Sigmoid colon (tissue), 6 donors: ENCODE measurements at regions not wholly inside any gene's neighbourhood (a gene's known extent, or its start where the extent isn't known, plus 50 kb on each side); places are given as distances from the start of the nearest gene placed in this dataset.

Source experiments
- DNase-seq: peaks from one replicate; pipeline ENCODE4 v3.0.0-alpha.2; 2019
- H3K27ac ChIP-seq, 4 donors: fragments of 200-600 bp; sonication (generic); one replicate each; pipeline ENCODE4 v1.5.1; 2016 to 2019; ENCODE audit warnings: mild to moderate bottlenecking in 1 of 4
- H3K27me3 ChIP-seq, 3 donors: fragments of 200-600 bp; sonication (generic); one replicate each; pipeline ENCODE4 v1.5.1; 2019; ENCODE audit warnings: mild to moderate bottlenecking in 1 of 3
- H3K36me3 ChIP-seq, 4 donors: fragments of 200-600 bp; sonication (generic); one replicate each; pipeline ENCODE4 v1.5.1; 2016 to 2019
- H3K4me1 ChIP-seq, 4 donors: fragments of 200-600 bp; sonication (generic); one replicate each; pipeline ENCODE4 v1.5.1; 2017 to 2019
- H3K4me3 ChIP-seq, 4 donors: fragments of 200-600 bp; sonication (generic); one replicate each; pipeline ENCODE4 v1.5.1; 2017 to 2019; ENCODE audit warnings: mild to moderate bottlenecking in 2 of 4, moderate library complexity in 1 of 4
- H3K9me3 ChIP-seq, 4 donors: fragments of 200-600 bp in 3 of 4; sonication (generic) in 3 of 4; one replicate each; pipeline versions ENCODE4 v1.5.1 to v1.6.1; 2013 to 2019
- CTCF ChIP-seq, 4 experiments: fragments of 450-650 bp in 3 of 4; fragments of 200-600 bp in 1 of 4; IDR thresholded peaks; one replicate each; pipeline ENCODE4 v1.5.1; 2016 to 2019; ENCODE audit warnings: antibody characterized with exemption in 4 of 4, mild to moderate bottlenecking in 3 of 4, moderate library complexity in 2 of 4
- EP300 ChIP-seq, 4 donors: sonication (generic); formaldehyde crosslinking; IDR thresholded peaks; one replicate each; pipeline ENCODE4 v1.6.1; 2017; ENCODE audit warnings: antibody characterized with exemption in 4 of 4
- POLR2A ChIP-seq, 2 donors: fragments of 450-650 bp; IDR thresholded peaks; one replicate each; pipeline ENCODE4 v1.6.1; 2016; ENCODE audit warnings: antibody characterized with exemption in 2 of 2, mild to moderate bottlenecking in 2 of 2, moderate library complexity in 2 of 2
- POLR2AphosphoS5 ChIP-seq, 4 donors: sonication (generic); formaldehyde crosslinking; IDR thresholded peaks; one replicate each; pipeline ENCODE4 v1.6.1; 2017; ENCODE audit warnings: antibody characterized with exemption in 4 of 4
- WGBS, 2 donors: extraction: QIAGEN DNeasy Blood & Tissue Kit; methylation state at CpG; one replicate each; pipeline ENCODE4 v1.1.7; 2013; 5-methylcytosine and 5-hydroxymethylcytosine counted together
- intact Hi-C: fragments of 100-400 bp; cut with DNase I; formaldehyde crosslinking; loops from one replicate; pipeline ENCODE4 v1.15.1; 2023
- donor health status: healthy with polysubstance abuse.
- donor health status: healthy.

GRCh38 chr16:5505091-5505887 is 407.7 kb upstream of the EEF2KMT start:
- H3K4me1 ChIP-seq, result peaks cover 0 to 20% (median 13%) of the 10 kb centered on the region in 4 donors
- H3K9me3 ChIP-seq, result no peaks in the 10 kb centered on the region
- H3K27me3 ChIP-seq, result no peaks in the 10 kb centered on the region
- H3K27ac ChIP-seq, result peak overlapping the region in 2 of 4 donors; percentile 45 to 63
- no peak overlapping the region for H3K4me3 ChIP-seq
- DNase-seq, result no peak
- 56 to 72% methylated on average over 6 of the region's 6 CpGs for WGBS, 2 donors
- no peaks in the 10 kb centered on the region for H3K36me3 ChIP-seq
- TF ChIP-seq POLR2AphosphoS5 (IDR thresholded peaks at IDR 0.05), result no peak
- no peak for TF ChIP-seq POLR2A (IDR thresholded peaks at IDR 0.05)
- no peak for TF ChIP-seq EP300 (IDR thresholded peaks at IDR 0.05)
- TF ChIP-seq CTCF (IDR thresholded peaks at IDR 0.05), result no peak
- intact Hi-C loops, result no loop called here

GRCh38 chr16:5504064-5504781 is 406.6 kb upstream of the EEF2KMT start:
- Histone ChIP-seq H3K36me3 (no peaks in the 10 kb centered on the region), H3K27me3 (no peaks in the 10 kb centered on the region), H3K4me1 (peaks cover 0 to 20% (median 13%) of the 10 kb centered on the region in 4 donors), H3K27ac (peak overlapping the region in 2 of 4 donors; percentile 45 to 63), H3K4me3 (no peak overlapping the region), H3K9me3 (no peaks in the 10 kb centered on the region)
- 57 to 68% methylated on average over 13 of the region's 13 CpGs for WGBS, 2 donors
- peak; percentile 72 for DNase-seq
- intact Hi-C loops, result loop anchor here (5.0 kb wide), 1 partner anchor 113 kb away; no protein-coding TSS in a partner anchor
- TF ChIP-seq POLR2A (IDR thresholded peaks at IDR 0.05), result no peak
- TF ChIP-seq EP300 (IDR thresholded peaks at IDR 0.05), result no peak
- TF ChIP-seq POLR2AphosphoS5 (IDR thresholded peaks at IDR 0.05), result peak in 1 of 4 donors; percentile 29
- TF ChIP-seq CTCF (IDR thresholded peaks at IDR 0.05), result no peak

- intact Hi-C loops, result loop anchor here (5.0 kb wide), 1 partner anchor 114 kb away; no protein-coding TSS in a partner anchor
- WGBS, 2 donors, result 86 to 90% methylated on average over 6 of the region's 6 CpGs
- TF ChIP-seq POLR2AphosphoS5 (IDR thresholded peaks at IDR 0.05), result no peak
- TF ChIP-seq CTCF (IDR thresholded peaks at IDR 0.05), result no peak
- TF ChIP-seq EP300 (IDR thresholded peaks at IDR 0.05), result no peak
- H3K9me3 ChIP-seq, result no peaks in the 10 kb centered on the region
- no peak overlapping the region for H3K27ac ChIP-seq
- no peaks in the 10 kb centered on the region for H3K27me3 ChIP-seq
- no peak overlapping the region for H3K4me3 ChIP-seq
- H3K36me3 ChIP-seq, result no peaks in the 10 kb centered on the region
- DNase-seq, result no peak
- peaks cover 0 to 20% (median 13%) of the 10 kb centered on the region in 4 donors for H3K4me1 ChIP-seq
These were observed 405.3 kb upstream of the EEF2KMT start for GRCh38 chr16:5502944-5503343.

GRCh38 chr16:5502467-5502869 is 404.9 kb upstream of the EEF2KMT start:
- TF ChIP-seq EP300 (IDR thresholded peaks at IDR 0.05) (no peak), CTCF (IDR thresholded peaks at IDR 0.05) (peak in 1 of 4 experiments; percentile 34)
- Histone ChIP-seq H3K9me3 (no peaks in the 10 kb centered on the region), H3K4me1 (peaks cover 0 to 20% (median 13%) of the 10 kb centered on the region in 4 donors), H3K4me3 (no peak overlapping the region), H3K27ac (no peak overlapping the region), H3K27me3 (no peaks in the 10 kb centered on the region), H3K36me3 (no peaks in the 10 kb centered on the region)
- no peak for DNase-seq
- intact Hi-C loops, result loop anchor here (5.0 kb wide), 1 partner anchor 115 kb away; no protein-coding TSS in a partner anchor
- 40 to 51% methylated on average over 7 of the region's 7 CpGs for WGBS, 2 donors
